ENCODE measurements at regions not wholly inside any gene's neighbourhood (a gene's known extent, or its start where the extent isn't known, plus 50 kb on each side); places are given as distances from the start of the nearest gene placed in this dataset.
"Not testable (repeated sequence)": the region's sequence is repeated elsewhere in the genome, so short reads cannot be mapped to it uniquely, and the experiment has no call there.

- Mint-ChIP-seq H3K36me3 (ENCODE audit: low read depth) (no peaks in the 10 kb centered on the region), H3K9me3 (peaks cover 3% of the 10 kb centered on the region), H3K4me1 (ENCODE audit: low read depth) (peaks cover 60% of the 10 kb centered on the region), H3K4me3 (no peak overlapping the region), H3K27me3 (no peaks in the 10 kb centered on the region), H3K27ac (peak overlapping the region; percentile 70)
These were observed 64.7 kb upstream of the KLF7 start for GRCh38 chr2:207230261-207231105.

- Mint-ChIP-seq H3K9me3 (peaks cover 3% of the 10 kb centered on the region), H3K4me1 (ENCODE audit: low read depth) (peaks cover 58% of the 10 kb centered on the region), H3K36me3 (ENCODE audit: low read depth) (no peaks in the 10 kb centered on the region), H3K27ac (peak overlapping the region; percentile 70), H3K4me3 (no peak overlapping the region), H3K27me3 (no peaks in the 10 kb centered on the region)
These were observed 65.5 kb upstream of the KLF7 start for GRCh38 chr2:207231106-207231865.

- H3K4me3 Mint-ChIP-seq: no peak overlapping the region
- H3K9me3 Mint-ChIP-seq: peaks cover 3% of the 10 kb centered on the region
- no peaks in the 10 kb centered on the region for H3K27me3 Mint-ChIP-seq
- H3K27ac Mint-ChIP-seq: no peak overlapping the region
- H3K36me3 Mint-ChIP-seq (ENCODE audit: low read depth): no peaks in the 10 kb centered on the region
- H3K4me1 Mint-ChIP-seq (ENCODE audit: low read depth): peaks cover 51% of the 10 kb centered on the region
These were observed 66.2 kb upstream of the KLF7 start for GRCh38 chr2:207231967-207232366.

GRCh38 chr2:207233141-207233540 lies 67.4 kb upstream of the KLF7 start:
- H3K9me3 Mint-ChIP-seq; H3K27me3 Mint-ChIP-seq; H3K36me3 Mint-ChIP-seq (ENCODE audit: low read depth); H3K4me3 Mint-ChIP-seq; H3K27ac Mint-ChIP-seq: not testable (repeated sequence)
- peaks cover 48% of the 10 kb centered on the region for H3K4me1 Mint-ChIP-seq (ENCODE audit: low read depth)

- H3K4me3 Mint-ChIP-seq: no peak overlapping the region
These were observed 68.0 kb upstream of the KLF7 start for GRCh38 chr2:207233731-207234130.

GRCh38 chr2:207235621-207236020 lies 69.9 kb upstream of the KLF7 start:
- no peaks in the 10 kb centered on the region for H3K9me3 Mint-ChIP-seq
- H3K4me3 Mint-ChIP-seq: no peak overlapping the region
- H3K4me1 Mint-ChIP-seq (ENCODE audit: low read depth): peaks cover 27% of the 10 kb centered on the region
- no peaks in the 10 kb centered on the region for H3K36me3 Mint-ChIP-seq (ENCODE audit: low read depth)
- no peaks in the 10 kb centered on the region for H3K27me3 Mint-ChIP-seq
- H3K27ac Mint-ChIP-seq: no peak overlapping the region

More at GRCh38 chr2:207233731-207234130, 68.0 kb upstream of the KLF7 start:
- Mint-ChIP-seq H3K27ac (no peak overlapping the region), H3K27me3 (no peaks in the 10 kb centered on the region), H3K36me3 (ENCODE audit: low read depth) (no peaks in the 10 kb centered on the region), H3K4me1 (ENCODE audit: low read depth) (peaks cover 43% of the 10 kb centered on the region), H3K9me3 (peaks cover 3% of the 10 kb centered on the region)

GRCh38 chr2:207236156-207236935 lies 70.6 kb upstream of the KLF7 start:
- H3K27ac Mint-ChIP-seq: no peak overlapping the region
- H3K27me3 Mint-ChIP-seq: no peaks in the 10 kb centered on the region
- H3K4me3 Mint-ChIP-seq: no peak overlapping the region
- H3K4me1 Mint-ChIP-seq (ENCODE audit: low read depth): peaks cover 20% of the 10 kb centered on the region
- H3K36me3 Mint-ChIP-seq (ENCODE audit: low read depth): no peaks in the 10 kb centered on the region
- H3K9me3 Mint-ChIP-seq: no peaks in the 10 kb centered on the region

- Mint-ChIP-seq H3K9me3 (no peaks in the 10 kb centered on the region), H3K27me3 (no peaks in the 10 kb centered on the region), H3K36me3 (ENCODE audit: low read depth) (no peaks in the 10 kb centered on the region), H3K27ac (peak overlapping the region; percentile 77), H3K4me1 (ENCODE audit: low read depth) (peaks cover 25% of the 10 kb centered on the region), H3K4me3 (no peak overlapping the region)
These were observed 73.3 kb upstream of the KLF7 start for GRCh38 chr2:207238831-207239701.

- H3K4me3 Mint-ChIP-seq: no peak overlapping the region
- H3K9me3 Mint-ChIP-seq: no peaks in the 10 kb centered on the region
- H3K27me3 Mint-ChIP-seq: no peaks in the 10 kb centered on the region
- peak overlapping the region; percentile 77 for H3K27ac Mint-ChIP-seq
- H3K36me3 Mint-ChIP-seq (ENCODE audit: low read depth): no peaks in the 10 kb centered on the region
- H3K4me1 Mint-ChIP-seq (ENCODE audit: low read depth): peaks cover 25% of the 10 kb centered on the region
These were observed 74.2 kb upstream of the KLF7 start for GRCh38 chr2:207239754-207240494.

- no peaks in the 10 kb centered on the region for H3K9me3 Mint-ChIP-seq
- peaks cover 18% of the 10 kb centered on the region for H3K4me1 Mint-ChIP-seq (ENCODE audit: low read depth)
- H3K27me3 Mint-ChIP-seq: no peaks in the 10 kb centered on the region
- no peak overlapping the region for H3K4me3 Mint-ChIP-seq
- no peaks in the 10 kb centered on the region for H3K36me3 Mint-ChIP-seq (ENCODE audit: low read depth)
- no peak overlapping the region for H3K27ac Mint-ChIP-seq
These were observed 74.9 kb upstream of the KLF7 start for GRCh38 chr2:207240649-207241048.

GRCh38 chr2:207241198-207241597 lies 75.5 kb upstream of the KLF7 start:
- H3K27me3 Mint-ChIP-seq: no peaks in the 10 kb centered on the region
- H3K27ac Mint-ChIP-seq: no peak overlapping the region
- H3K9me3 Mint-ChIP-seq: no peaks in the 10 kb centered on the region
- no peak overlapping the region for H3K4me3 Mint-ChIP-seq
- peaks cover 14% of the 10 kb centered on the region for H3K4me1 Mint-ChIP-seq (ENCODE audit: low read depth)
- no peaks in the 10 kb centered on the region for H3K36me3 Mint-ChIP-seq (ENCODE audit: low read depth)

GRCh38 chr2:207243601-207244000 lies 77.9 kb upstream of the KLF7 start:
- Mint-ChIP-seq H3K4me3 (no peak overlapping the region), H3K27ac (no peak overlapping the region), H3K36me3 (ENCODE audit: low read depth) (no peaks in the 10 kb centered on the region), H3K27me3 (no peaks in the 10 kb centered on the region), H3K4me1 (ENCODE audit: low read depth) (peaks cover 14% of the 10 kb centered on the region), H3K9me3 (no peaks in the 10 kb centered on the region)

- Mint-ChIP-seq H3K27me3 (no peaks in the 10 kb centered on the region), H3K27ac (no peak overlapping the region), H3K4me1 (ENCODE audit: low read depth) (peaks cover 17% of the 10 kb centered on the region), H3K4me3 (no peak overlapping the region), H3K36me3 (ENCODE audit: low read depth) (no peaks in the 10 kb centered on the region), H3K9me3 (no peaks in the 10 kb centered on the region)
These were observed 79.5 kb upstream of the KLF7 start for GRCh38 chr2:207244971-207245925.

Data from stimulated activated naive CD8-positive, alpha-beta T cell treated with anti-CD3 and anti-CD28 coated beads, Interleukin-15, Interleukin-2, amounts not matched to agents 100 ng/mL and 50 ng/mL, for 24 hours (primary cell).